Endothelial cell (in vitro differentiated cells): ENCODE measurements at regions not wholly inside any gene's neighbourhood (a gene's known extent, or its start where the extent isn't known, plus 50 kb on each side); places are given as distances from the start of the nearest gene placed in this dataset.

Experiments
- DNase-seq: peaks from one replicate; pipeline ENCODE4 v3.0.0; 2021; ENCODE audit warnings: low spot score
- H3K27ac Mint-ChIP-seq: one replicate; pipeline ENCODE4 v1.8.0; 2021; ENCODE audit warnings: mixed read lengths, inconsistent platforms; ENCODE audit not compliant: unreplicated experiment
- H3K27me3 Mint-ChIP-seq: one replicate; pipeline ENCODE4 v1.8.0; 2021; ENCODE audit warnings: mild to moderate bottlenecking, moderate library complexity, mixed read lengths, inconsistent platforms; ENCODE audit not compliant: unreplicated experiment
- H3K36me3 Mint-ChIP-seq: one replicate; pipeline ENCODE4 v1.8.0; 2021; ENCODE audit warnings: mild to moderate bottlenecking, low read depth, mixed read lengths, inconsistent platforms; ENCODE audit not compliant: unreplicated experiment
- H3K4me1 Mint-ChIP-seq: one replicate; pipeline ENCODE4 v1.8.0; 2021; ENCODE audit warnings: mild to moderate bottlenecking, mixed read lengths, inconsistent platforms; ENCODE audit not compliant: unreplicated experiment
- H3K4me3 Mint-ChIP-seq: one replicate; pipeline ENCODE4 v1.8.0; 2021; ENCODE audit warnings: mild to moderate bottlenecking, mixed read lengths, inconsistent platforms; ENCODE audit not compliant: unreplicated experiment
- H3K9me3 Mint-ChIP-seq: one replicate; pipeline ENCODE4 v1.8.0; 2021; ENCODE audit warnings: mixed read lengths, inconsistent platforms; ENCODE audit not compliant: unreplicated experiment
- CTCF ChIP-seq: fragments of 200-600 bp; sonication (generic); IDR thresholded peaks from one replicate; pipeline ENCODE4 v1.5.0; 2021; ENCODE audit warnings: antibody characterized with exemption; ENCODE audit not compliant: unreplicated experiment

- H3K36me3 Mint-ChIP-seq: no peaks in the 10 kb centered on the region
- H3K4me1 Mint-ChIP-seq: no peaks in the 10 kb centered on the region
- no peak overlapping the region for H3K4me3 Mint-ChIP-seq
These were observed 64.6 kb downstream of the TMEM17 start for GRCh38 chr2:62441421-62441820.

GRCh38 chr2:62440281-62440946, 65.6 kb downstream of the TMEM17 start:
- no peaks in the 10 kb centered on the region for H3K9me3 Mint-ChIP-seq
- peaks cover 1% of the 10 kb centered on the region for H3K27me3 Mint-ChIP-seq
- H3K36me3 Mint-ChIP-seq: no peaks in the 10 kb centered on the region
- no peak overlapping the region for H3K27ac Mint-ChIP-seq
- no peak for TF ChIP-seq CTCF
- DNase-seq: no peak
- no peak overlapping the region for H3K4me3 Mint-ChIP-seq
- H3K4me1 Mint-ChIP-seq: no peaks in the 10 kb centered on the region

More at GRCh38 chr2:62441421-62441820, 64.6 kb downstream of the TMEM17 start:
- TF ChIP-seq CTCF: no peak
- Mint-ChIP-seq H3K27me3 (no peaks in the 10 kb centered on the region), H3K27ac (no peak overlapping the region), H3K9me3 (no peaks in the 10 kb centered on the region)
- no peak for DNase-seq

GRCh38 chr2:62439425-62439824, 66.6 kb downstream of the TMEM17 start:
- H3K4me1 Mint-ChIP-seq: no peaks in the 10 kb centered on the region

GRCh38 chr2:62437785-62438184, 68.2 kb downstream of the TMEM17 start:
- Mint-ChIP-seq H3K27ac (no peak overlapping the region), H3K36me3 (no peaks in the 10 kb centered on the region), H3K4me1 (no peaks in the 10 kb centered on the region), H3K9me3 (no peaks in the 10 kb centered on the region), H3K27me3 (peaks cover 1% of the 10 kb centered on the region), H3K4me3 (no peak overlapping the region)
- no peak for TF ChIP-seq CTCF
- no peak for DNase-seq

More at GRCh38 chr2:62439425-62439824, 66.6 kb downstream of the TMEM17 start:
- Mint-ChIP-seq H3K36me3 (no peaks in the 10 kb centered on the region), H3K27ac (no peak overlapping the region), H3K9me3 (no peaks in the 10 kb centered on the region), H3K4me3 (no peak overlapping the region), H3K27me3 (peaks cover 1% of the 10 kb centered on the region)
- no peak for TF ChIP-seq CTCF
- no peak for DNase-seq

GRCh38 chr2:62435720-62436119, 70.3 kb downstream of the TMEM17 start:
- no peaks in the 10 kb centered on the region for H3K4me1 Mint-ChIP-seq

More at GRCh38 chr2:62435720-62436119, 70.3 kb downstream of the TMEM17 start:
- peaks cover 3% of the 10 kb centered on the region for H3K36me3 Mint-ChIP-seq
- TF ChIP-seq CTCF: no peak
- H3K27me3 Mint-ChIP-seq: peaks cover 3% of the 10 kb centered on the region
- H3K9me3 Mint-ChIP-seq: no peaks in the 10 kb centered on the region
- no peak for DNase-seq
- no peak overlapping the region for H3K4me3 Mint-ChIP-seq
- no peak overlapping the region for H3K27ac Mint-ChIP-seq
